Prostate gland (tissue), 2 donors: ENCODE measurements at regions not wholly inside any gene's neighbourhood (a gene's known extent, or its start where the extent isn't known, plus 50 kb on each side); places are given as distances from the start of the nearest gene placed in this dataset.

Experiments used
- CTCF ChIP-seq, 4 experiments: fragments of 200-600 bp in 2 of 4; fragments of 450-650 bp in 2 of 4; sonication (generic) in 2 of 4; IDR thresholded peaks; 1 replicate in 3 of 4; 2 replicates in 1 of 4; pipeline ENCODE4 v1.5.1; 2016 to 2019; ENCODE audit warnings: antibody characterized with exemption in 4 of 4, mild to moderate bottlenecking in 2 of 4, moderate library complexity in 2 of 4
- POLR2A ChIP-seq: fragments of 450-650 bp; IDR thresholded peaks from one replicate; pipeline ENCODE4 v1.6.1; 2016; ENCODE audit warnings: antibody characterized with exemption, mild to moderate bottlenecking
- POLR2AphosphoS5 ChIP-seq: sonication (generic); formaldehyde crosslinking; IDR thresholded peaks from one replicate; pipeline ENCODE4 v1.6.1; 2017; ENCODE audit warnings: antibody characterized with exemption

DNA sequence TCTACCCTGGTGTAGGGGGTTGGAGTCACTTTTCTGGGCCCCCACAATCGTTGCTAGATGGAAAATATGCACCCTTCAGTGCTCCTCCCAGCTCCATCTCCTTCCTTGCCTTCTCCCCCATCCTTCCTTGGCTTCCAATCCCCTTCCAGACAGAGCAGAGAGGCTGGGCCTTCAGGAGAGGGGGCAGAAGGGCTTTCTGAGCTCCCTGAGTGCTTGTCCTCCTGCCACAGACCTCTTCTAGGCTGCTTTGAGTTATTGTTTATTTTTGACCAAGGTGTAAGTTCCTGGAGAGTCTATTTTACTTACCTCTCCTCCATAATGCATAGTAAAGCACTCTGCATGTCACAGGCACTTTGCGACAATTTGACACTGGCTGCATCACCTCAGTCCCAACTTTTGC lies 96.4 kb upstream of the CNKSR3 start:
- TF ChIP-seq CTCF (IDR thresholded peaks at IDR 0.05) (no peak), POLR2AphosphoS5 (no peak), POLR2A (no peak)
